OCI-LY3 (cell line): ENCODE measurements at regions not wholly inside any gene's neighbourhood (a gene's known extent, or its start where the extent isn't known, plus 50 kb on each side); places are given as distances from the start of the nearest gene placed in this dataset.
A peak's percentile ranks its signal among the peaks of the same experiment; 100 is the strongest.

ENCODE experiments used
- H2AFZ ChIP-seq: fragments of 200-600, 300-600 bp; shearing (Covaris generic); 2 replicates; pipeline ENCODE4 v1.6.0; 2014; ENCODE audit warnings: antibody characterized with exemption, low read depth, low read length
- H3K27ac ChIP-seq: fragments of 200-600, 300-600 bp; sonication (generic); 2 replicates; pipeline ENCODE4 v1.5.1; 2014; ENCODE audit warnings: mild to moderate bottlenecking, low read length, moderate library complexity, mixed read lengths
- H3K27me3 ChIP-seq: fragments of 200-600, 300-600 bp; sonication (generic); 2 replicates; pipeline ENCODE4 v1.6.1; 2014; ENCODE audit warnings: low read depth, low read length, mixed read lengths
- H3K36me3 ChIP-seq: fragments of 200-600, 300-600 bp; sonication (generic); replicated peaks from 2 replicates; pipeline ENCODE3; 2014; ENCODE audit warnings: low read depth, low read length, mixed read lengths
- H3K4me1 ChIP-seq: fragments of 300-600, 200-600 bp; sonication (generic); 2 replicates; pipeline ENCODE4 v1.6.1; 2014; ENCODE audit warnings: low read length, mixed read lengths
- H3K4me2 ChIP-seq: fragments of 200-600, 300-600 bp; sonication (generic); 2 replicates; pipeline ENCODE4 v1.6.1; 2014; ENCODE audit warnings: low read length, mixed read lengths
- H3K4me3 ChIP-seq: fragments of 300-600, 200-600 bp; sonication (generic); 2 replicates; pipeline ENCODE4 v1.5.1; 2014; ENCODE audit warnings: antibody characterized with exemption, mild to moderate bottlenecking, low read length, moderate library complexity
- H3K79me2 ChIP-seq: fragments of 300-600, 200-600 bp; shearing (Covaris generic); 2 replicates; pipeline ENCODE4 v1.6.1; 2014; ENCODE audit warnings: mild to moderate bottlenecking, low read length, mixed read lengths
- H3K9ac ChIP-seq: fragments of 300-600, 200-600 bp; shearing (Covaris generic); 2 replicates; pipeline ENCODE4 v1.6.0; 2014; ENCODE audit warnings: mild to moderate bottlenecking, low read length, moderate library complexity
- H3K9me3 ChIP-seq: fragments of 200-600, 300-600 bp; shearing (Covaris generic); 2 replicates; pipeline ENCODE4 v1.6.1; 2014; ENCODE audit warnings: low read length, mixed read lengths; ENCODE audit not compliant: insufficient read depth
- H4K20me1 ChIP-seq: fragments of 200-600, 300-600 bp; sonication (generic); 2 replicates; pipeline ENCODE4 v1.6.1; 2016; ENCODE audit warnings: low read length, mixed read lengths; ENCODE audit not compliant: insufficient read depth
- EZH2phosphoT487 ChIP-seq: fragments of 200-600 bp; shearing (Covaris generic); IDR thresholded peaks from 2 replicates; pipeline ENCODE4 v1.6.1; 2018; ENCODE audit warnings: antibody characterized with exemption, mixed run types, low read depth
- TF ChIP-seq, protein P1 (sequence below): fragments of 200-600, 300-600 bp; sonication (generic); IDR thresholded peaks from 2 replicates; pipeline ENCODE4 v1.5.1; 2014; ENCODE audit warnings: antibody characterized with exemption, low read length, low read depth

DNA sequence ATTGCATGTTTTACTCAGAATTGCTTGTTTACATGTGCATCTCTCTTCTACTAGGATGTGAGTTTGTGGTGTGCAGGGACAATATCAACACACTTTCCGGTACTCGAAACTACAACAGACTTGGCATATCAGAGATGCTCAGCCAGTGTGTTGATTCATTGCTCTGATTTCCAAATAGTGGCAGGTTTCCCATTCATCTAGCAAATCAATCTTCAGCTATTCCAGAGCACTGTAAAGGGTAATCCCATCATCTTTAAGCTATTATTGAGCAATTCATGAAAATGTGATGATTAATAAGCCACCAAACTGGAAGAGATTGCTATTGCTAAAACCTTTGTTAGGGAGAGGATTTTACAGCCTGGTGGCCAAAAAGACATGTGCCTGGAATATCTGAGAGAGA lies 574.2 kb upstream of the CPEB2 start:
- no peak for TF ChIP-seq EZH2phosphoT487
- TF ChIP-seq, protein P1, sequence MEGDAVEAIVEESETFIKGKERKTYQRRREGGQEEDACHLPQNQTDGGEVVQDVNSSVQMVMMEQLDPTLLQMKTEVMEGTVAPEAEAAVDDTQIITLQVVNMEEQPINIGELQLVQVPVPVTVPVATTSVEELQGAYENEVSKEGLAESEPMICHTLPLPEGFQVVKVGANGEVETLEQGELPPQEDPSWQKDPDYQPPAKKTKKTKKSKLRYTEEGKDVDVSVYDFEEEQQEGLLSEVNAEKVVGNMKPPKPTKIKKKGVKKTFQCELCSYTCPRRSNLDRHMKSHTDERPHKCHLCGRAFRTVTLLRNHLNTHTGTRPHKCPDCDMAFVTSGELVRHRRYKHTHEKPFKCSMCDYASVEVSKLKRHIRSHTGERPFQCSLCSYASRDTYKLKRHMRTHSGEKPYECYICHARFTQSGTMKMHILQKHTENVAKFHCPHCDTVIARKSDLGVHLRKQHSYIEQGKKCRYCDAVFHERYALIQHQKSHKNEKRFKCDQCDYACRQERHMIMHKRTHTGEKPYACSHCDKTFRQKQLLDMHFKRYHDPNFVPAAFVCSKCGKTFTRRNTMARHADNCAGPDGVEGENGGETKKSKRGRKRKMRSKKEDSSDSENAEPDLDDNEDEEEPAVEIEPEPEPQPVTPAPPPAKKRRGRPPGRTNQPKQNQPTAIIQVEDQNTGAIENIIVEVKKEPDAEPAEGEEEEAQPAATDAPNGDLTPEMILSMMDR = no peak
- Histone ChIP-seq H3K4me1 (peaks cover 22% of the 10 kb centered on the region), H3K4me2 (no peak overlapping the region)

GRCh38 chr4:14431155-14432134 lies 570.8 kb upstream of the CPEB2 start:
- H4K20me1 ChIP-seq = no peaks in the 10 kb centered on the region
- no peaks in the 10 kb centered on the region for H3K27me3 ChIP-seq
- TF ChIP-seq EZH2phosphoT487 = no peak
- TF ChIP-seq, protein P1 = no peak
- H2AFZ ChIP-seq = no peak overlapping the region
- H3K9me3 ChIP-seq = no peaks in the 10 kb centered on the region
- no peak overlapping the region for H3K27ac ChIP-seq
- H3K9ac ChIP-seq = no peak overlapping the region
- no peaks in the 10 kb centered on the region for H3K36me3 ChIP-seq
- H3K4me1 ChIP-seq = peaks cover 22% of the 10 kb centered on the region
- H3K4me3 ChIP-seq = no peak overlapping the region
- H3K79me2 ChIP-seq = no peaks in the 10 kb centered on the region
- H3K4me2 ChIP-seq = peak overlapping the region; percentile 2; the same call in 1 of the 2 replicates

More for the DNA sequence above, 574.2 kb upstream of the CPEB2 start:
- no peaks in the 10 kb centered on the region for H3K79me2 ChIP-seq
- no peaks in the 10 kb centered on the region for H3K27me3 ChIP-seq
- no peaks in the 10 kb centered on the region for H3K36me3 ChIP-seq
- no peak overlapping the region for H3K9ac ChIP-seq
- no peaks in the 10 kb centered on the region for H3K9me3 ChIP-seq
- H2AFZ ChIP-seq = no peak overlapping the region
- H4K20me1 ChIP-seq = no peaks in the 10 kb centered on the region
- no peak overlapping the region for H3K27ac ChIP-seq
- no peak overlapping the region for H3K4me3 ChIP-seq

DNA sequence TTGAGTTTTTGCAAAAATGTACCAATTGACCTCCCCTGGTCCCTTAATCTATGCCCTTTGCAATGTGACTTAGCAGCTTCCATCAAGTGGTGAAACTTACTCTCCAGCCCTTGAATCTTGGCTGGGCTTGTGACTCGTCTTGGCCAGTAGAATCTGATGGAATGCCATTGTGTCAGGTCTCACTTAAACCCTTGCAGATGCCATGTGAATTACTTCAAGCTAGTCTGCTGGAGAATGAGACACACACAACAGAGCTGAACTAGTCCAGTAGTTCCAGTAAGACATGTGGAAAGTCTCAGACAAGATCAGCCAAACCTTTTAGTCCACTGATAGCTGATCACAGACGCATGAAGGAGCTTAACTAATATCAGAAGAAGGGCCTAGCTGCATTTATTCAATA lies 567.8 kb upstream of the CPEB2 start:
- Histone ChIP-seq H3K27me3 (no peaks in the 10 kb centered on the region), H3K9me3 (no peaks in the 10 kb centered on the region), H3K4me1 (peaks cover 14% of the 10 kb centered on the region), H3K27ac (no peak overlapping the region), H3K9ac (no peak overlapping the region), H3K79me2 (no peaks in the 10 kb centered on the region), H2AFZ (no peak overlapping the region), H3K4me2 (no peak overlapping the region), H4K20me1 (no peaks in the 10 kb centered on the region), H3K36me3 (no peaks in the 10 kb centered on the region), H3K4me3 (no peak overlapping the region)
- TF ChIP-seq EZH2phosphoT487 = no peak

- H3K4me3 ChIP-seq = no peak overlapping the region
- no peaks in the 10 kb centered on the region for H3K9me3 ChIP-seq
- no peaks in the 10 kb centered on the region for H3K79me2 ChIP-seq
- no peaks in the 10 kb centered on the region for H4K20me1 ChIP-seq
- H2AFZ ChIP-seq = no peak overlapping the region
- no peak overlapping the region for H3K9ac ChIP-seq
- no peaks in the 10 kb centered on the region for H3K27me3 ChIP-seq
- peaks cover 14% of the 10 kb centered on the region for H3K4me1 ChIP-seq
- no peak overlapping the region for H3K27ac ChIP-seq
- no peaks in the 10 kb centered on the region for H3K36me3 ChIP-seq
- no peak overlapping the region for H3K4me2 ChIP-seq
- no peak for TF ChIP-seq EZH2phosphoT487
- TF ChIP-seq, protein P1 = no peak
Measured at GRCh38 chr4:14434916-14435315, 567.4 kb upstream of the CPEB2 start.
